Body of pancreas (tissue), 4 donors: ENCODE measurements at regions not wholly inside any gene's neighbourhood (a gene's known extent, or its start where the extent isn't known, plus 50 kb on each side); places are given as distances from the start of the nearest gene placed in this dataset.

Source experiments
- ATAC-seq: fragments of 150-250 bp; one replicate; pipeline ENCODE4 v1.9.1; 2016
- DNase-seq, 4 donors: peaks; one replicate each; pipeline ENCODE4 v3.0.0-alpha.2; 2019
- H3K27ac ChIP-seq, 4 donors: fragments of 200-600 bp; sonication (generic); 1 replicate in 3 of 4; 2 replicates in 1 of 4; pipeline versions ENCODE4 v1.5.1 to v1.6.1; 2016 to 2019; ENCODE audit warnings: mild to moderate bottlenecking in 1 of 4, mixed read lengths in 1 of 4, moderate library complexity in 1 of 4
- H3K27me3 ChIP-seq, 2 donors: fragments of 200-600 bp; sonication (generic); one replicate each; pipeline ENCODE4 v1.6.0; 2016; ENCODE audit warnings: mild to moderate bottlenecking in 1 of 2
- H3K36me3 ChIP-seq, 2 donors: fragments of 200-600 bp; sonication (generic); replicated peaks in 1 of 2; 2 replicates each; pipeline ENCODE4 v1.5.1; 2016; ENCODE audit warnings: low read depth in 2 of 2; ENCODE audit not compliant: insufficient read depth in 1 of 2
- H3K4me1 ChIP-seq: fragments of 200-600 bp; sonication (generic); one replicate; pipeline ENCODE4 v1.6.0; 2016
- H3K4me3 ChIP-seq, 2 donors: fragments of 200-600 bp; sonication (generic); 1 replicate in 1 of 2; 2 replicates in 1 of 2; pipeline ENCODE4 v1.5.1; 2016 to 2019
- H3K9me3 ChIP-seq, 3 donors: fragments of 200-600 bp; sonication (generic); 1 replicate in 2 of 3; 2 replicates in 1 of 3; pipeline ENCODE4 v1.5.1; 2016
- CTCF ChIP-seq, 7 experiments: fragments of 450-650 bp in 4 of 7; fragments of 200-600 bp in 3 of 7; sonication (generic) in 3 of 7; IDR thresholded peaks; one replicate each; pipeline ENCODE4 v1.5.1; 2016 to 2019; ENCODE audit warnings: antibody characterized with exemption in 7 of 7
- POLR2A ChIP-seq, 3 donors: fragments of 450-650 bp; IDR thresholded peaks; one replicate each; pipeline ENCODE4 v1.6.1; 2016; ENCODE audit warnings: antibody characterized with exemption in 3 of 3, mild to moderate bottlenecking in 2 of 3
- WGBS, 2 donors: methylation state at CpG; one replicate each; pipeline ENCODE4 v1.1.5; 2017; 5-methylcytosine and 5-hydroxymethylcytosine counted together
- intact Hi-C: fragments of 100-400 bp; cut with DNase I; formaldehyde crosslinking; loops from one replicate; pipeline ENCODE4 v1.15.1; 2023

GRCh38 chr18:73733806-73734314, 413.8 kb downstream of the FBXO15 start:
- no peaks in the 10 kb centered on the region for H3K27me3 ChIP-seq
- WGBS, 2 donors: 83 to 87% methylated on average over 4 of the region's 4 CpGs
- H3K27ac ChIP-seq: no peak overlapping the region
- no peak overlapping the region for H3K4me3 ChIP-seq
- ATAC-seq: no peak
- no peaks in the 10 kb centered on the region for H3K9me3 ChIP-seq
- no peak for DNase-seq
- intact Hi-C loops: no loop called here
- no peaks in the 10 kb centered on the region for H3K36me3 ChIP-seq
- no peaks in the 10 kb centered on the region for H3K4me1 ChIP-seq
- TF ChIP-seq POLR2A (IDR thresholded peaks at IDR 0.05): no peak

- TF ChIP-seq CTCF (IDR thresholded peaks at IDR 0.05) (no peak), POLR2A (IDR thresholded peaks at IDR 0.05) (no peak)
- intact Hi-C loops: no loop called here
- Histone ChIP-seq H3K9me3 (no peaks in the 10 kb centered on the region), H3K27me3 (no peaks in the 10 kb centered on the region), H3K4me3 (no peak overlapping the region), H3K4me1 (no peaks in the 10 kb centered on the region), H3K36me3 (no peaks in the 10 kb centered on the region), H3K27ac (no peak overlapping the region)
- 62 to 63% methylated on average over 4 of the region's 4 CpGs for WGBS, 2 donors
- ATAC-seq: no peak
- DNase-seq: no peak
These were observed 414.3 kb downstream of the FBXO15 start for GRCh38 chr18:73733376-73733775.

- DNase-seq (no peak), ATAC-seq (no peak)
- Histone ChIP-seq H3K27ac (no peak overlapping the region), H3K27me3 (no peaks in the 10 kb centered on the region), H3K4me3 (no peak overlapping the region), H3K9me3 (no peaks in the 10 kb centered on the region), H3K36me3 (no peaks in the 10 kb centered on the region), H3K4me1 (no peaks in the 10 kb centered on the region)
- intact Hi-C loops: no loop called here
- TF ChIP-seq CTCF (IDR thresholded peaks at IDR 0.05) (no peak), POLR2A (IDR thresholded peaks at IDR 0.05) (no peak)
- WGBS, 2 donors: 29 to 62% methylated on average over 1 to 2 of the region's 2 CpGs
These were observed 419.0 kb downstream of the FBXO15 start for GRCh38 chr18:73728657-73729056.

- DNase-seq: no peak
- Histone ChIP-seq H3K4me3 (no peak overlapping the region), H3K27ac (no peak overlapping the region), H3K9me3 (no peaks in the 10 kb centered on the region), H3K4me1 (no peaks in the 10 kb centered on the region), H3K36me3 (no peaks in the 10 kb centered on the region), H3K27me3 (no peaks in the 10 kb centered on the region)
- ATAC-seq: no peak
- intact Hi-C loops: no loop called here
- TF ChIP-seq POLR2A (IDR thresholded peaks at IDR 0.05): no peak
- TF ChIP-seq CTCF (IDR thresholded peaks at IDR 0.05): no peak
These were observed 422.7 kb downstream of the FBXO15 start for GRCh38 chr18:73724958-73725357.

- intact Hi-C loops: no loop called here
- Histone ChIP-seq H3K4me3 (no peak overlapping the region), H3K27ac (no peak overlapping the region), H3K36me3 (no peaks in the 10 kb centered on the region), H3K9me3 (no peaks in the 10 kb centered on the region), H3K4me1 (no peaks in the 10 kb centered on the region), H3K27me3 (no peaks in the 10 kb centered on the region)
- ATAC-seq (no peak), DNase-seq (no peak)
- 31 to 48% methylated on average over 2 of the region's 2 CpGs for WGBS, 2 donors
- TF ChIP-seq CTCF (IDR thresholded peaks at IDR 0.05): no peak
These were observed 428.0 kb downstream of the FBXO15 start for GRCh38 chr18:73719611-73720010.
